ENCODE measurements at regions not wholly inside any gene's neighbourhood (a gene's known extent, or its start where the extent isn't known, plus 50 kb on each side); places are given as distances from the start of the nearest gene placed in this dataset.

- DNase-seq, result no peak
Measured at GRCh38 chr11:128250482-128250881, 336.9 kb downstream of the ETS1 start.

DNA sequence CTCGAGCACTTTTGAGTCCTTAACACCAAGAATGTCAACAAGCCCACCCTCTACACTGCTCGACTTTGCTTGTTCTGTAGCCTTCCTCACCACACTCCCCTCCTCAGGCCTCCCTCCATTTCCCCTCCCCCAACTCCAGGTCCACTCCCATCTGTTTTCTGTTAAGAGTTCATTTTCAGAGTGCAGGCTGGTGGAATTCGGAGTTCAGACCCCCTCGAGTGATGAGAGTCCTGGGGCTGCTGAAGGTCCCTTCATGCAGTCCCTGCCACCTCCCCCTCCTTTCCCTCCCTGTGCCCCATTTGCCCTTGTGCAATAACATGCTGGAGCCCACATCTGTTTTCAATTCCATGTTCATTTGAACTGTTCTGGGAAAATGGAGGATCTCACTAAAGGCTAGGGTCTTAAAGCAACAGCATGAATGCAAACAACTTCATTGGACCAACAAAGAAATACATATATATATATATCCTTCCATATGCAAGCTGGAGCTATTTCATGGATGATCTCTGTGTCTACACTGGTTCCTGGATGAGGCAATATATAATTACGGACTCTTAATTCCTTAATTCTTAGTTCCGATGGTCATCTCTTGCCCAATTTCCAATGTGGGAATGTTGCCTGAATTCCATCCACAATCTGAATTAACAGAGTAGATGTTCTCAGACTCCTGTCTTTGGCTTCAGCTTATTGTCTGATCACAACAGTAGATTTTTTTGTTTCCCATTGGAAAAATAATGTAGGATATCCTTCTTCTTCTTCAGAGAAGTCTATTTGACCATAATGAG, 340.4 kb downstream of the ETS1 start:
- no peak for DNase-seq

DNA sequence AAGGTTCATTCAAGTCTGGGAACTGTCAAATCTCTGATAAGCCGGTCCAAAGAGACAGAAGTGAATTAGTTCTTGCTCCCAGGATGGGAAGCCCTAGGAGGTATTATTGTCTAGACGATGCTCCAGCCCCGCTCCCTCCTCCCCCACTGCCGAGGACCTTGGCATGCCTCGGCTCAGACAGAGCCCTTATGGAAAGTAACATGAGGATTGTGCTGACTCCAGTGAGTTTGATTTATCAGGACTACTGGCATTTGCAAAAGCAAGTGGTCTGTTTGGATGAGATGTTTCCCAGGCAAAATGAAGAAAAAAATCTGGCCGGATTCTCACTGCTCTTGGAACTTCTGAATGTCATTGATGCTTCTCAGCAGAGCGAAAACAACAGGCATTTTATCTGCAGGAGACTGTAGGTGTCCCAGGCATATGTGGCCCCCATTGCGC, 341.0 kb downstream of the ETS1 start:
- DNase-seq, result no peak

- no peak for DNase-seq
Measured at GRCh38 chr11:128244871-128245270, 342.5 kb downstream of the ETS1 start.

DNA sequence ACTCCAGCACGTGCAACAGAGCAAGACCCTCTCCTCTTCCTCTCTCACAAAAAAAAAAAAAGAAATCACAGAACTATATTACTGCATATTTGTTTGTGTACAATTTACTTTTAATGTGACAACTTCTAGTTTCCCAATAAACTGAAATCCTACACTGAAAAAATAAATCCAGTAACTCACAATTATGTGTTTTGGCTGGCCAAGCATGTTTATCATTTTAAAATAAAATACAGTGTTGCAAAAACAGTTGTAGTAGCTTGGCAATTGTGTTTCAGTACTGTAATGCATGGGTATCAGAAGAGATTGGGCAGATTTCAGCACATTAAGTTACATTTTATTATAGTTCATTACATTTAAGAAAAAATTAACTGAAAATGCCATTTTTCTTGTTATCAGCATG, 344.9 kb downstream of the ETS1 start:
- DNase-seq, result no peak

DNA sequence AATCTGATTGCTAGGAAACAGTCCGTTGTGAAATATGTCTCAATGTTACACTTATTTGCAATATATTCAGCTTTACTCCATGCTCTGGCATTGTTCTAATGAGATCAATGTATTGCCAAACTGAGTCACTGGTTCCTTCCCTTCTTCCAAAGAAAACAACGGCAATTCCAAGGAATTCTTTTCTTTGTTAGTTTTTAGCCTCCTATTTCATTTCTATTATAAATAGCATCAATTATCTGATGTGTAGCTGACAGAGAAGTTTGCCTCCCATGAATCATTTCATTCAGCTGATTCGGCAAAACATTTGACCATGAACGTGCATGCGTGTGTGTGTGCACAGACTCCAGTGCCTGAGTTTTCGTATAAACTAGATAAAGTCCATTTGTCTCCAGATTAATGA, 346.8 kb downstream of the ETS1 start:
- no peak for DNase-seq

DNA sequence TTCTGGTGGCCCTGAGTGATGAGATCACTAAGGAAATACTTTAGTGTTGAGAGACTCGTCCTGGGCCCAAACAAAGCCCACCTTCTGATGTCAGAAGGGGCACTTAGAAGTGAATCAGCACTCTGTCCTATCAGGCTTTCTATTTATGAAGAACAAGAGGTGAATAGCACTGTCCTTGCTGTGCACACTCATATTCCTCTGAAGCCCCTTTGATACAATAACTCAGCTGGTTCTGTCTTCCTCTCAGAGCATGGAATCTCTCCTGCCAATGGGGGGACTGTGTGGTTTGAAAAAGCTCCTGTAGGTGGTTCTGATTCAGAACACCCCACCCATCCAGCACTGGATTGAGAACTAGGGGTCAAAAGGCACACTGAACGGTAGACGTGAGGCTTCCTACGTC, 348.1 kb downstream of the ETS1 start:
- no peak for DNase-seq

- DNase-seq, result no peak
Measured at GRCh38 chr11:128238521-128239265, 348.7 kb downstream of the ETS1 start.

GRCh38 chr11:128236506-128237498, 350.6 kb downstream of the ETS1 start:
- DNase-seq, result no peak

DNA sequence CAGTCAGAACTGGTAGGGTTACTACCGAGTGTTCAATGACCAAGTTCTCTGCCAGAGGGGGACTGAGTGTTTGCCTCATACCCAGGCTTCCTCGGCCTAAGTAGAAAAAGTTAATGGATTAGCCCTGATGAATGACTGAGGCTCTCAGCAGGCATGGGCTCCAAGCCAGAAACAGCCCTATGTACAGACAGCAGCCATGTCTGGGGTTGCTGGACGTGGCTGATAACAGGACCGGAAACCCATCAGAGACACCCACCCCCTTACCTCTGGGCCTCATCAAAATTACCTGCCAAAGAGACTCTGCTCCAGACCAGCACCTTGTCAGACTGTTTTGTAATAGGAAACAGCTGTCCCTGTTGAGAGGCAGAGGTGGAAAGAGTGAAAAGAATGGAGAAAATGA, 351.4 kb downstream of the ETS1 start:
- no peak for DNase-seq

DNA sequence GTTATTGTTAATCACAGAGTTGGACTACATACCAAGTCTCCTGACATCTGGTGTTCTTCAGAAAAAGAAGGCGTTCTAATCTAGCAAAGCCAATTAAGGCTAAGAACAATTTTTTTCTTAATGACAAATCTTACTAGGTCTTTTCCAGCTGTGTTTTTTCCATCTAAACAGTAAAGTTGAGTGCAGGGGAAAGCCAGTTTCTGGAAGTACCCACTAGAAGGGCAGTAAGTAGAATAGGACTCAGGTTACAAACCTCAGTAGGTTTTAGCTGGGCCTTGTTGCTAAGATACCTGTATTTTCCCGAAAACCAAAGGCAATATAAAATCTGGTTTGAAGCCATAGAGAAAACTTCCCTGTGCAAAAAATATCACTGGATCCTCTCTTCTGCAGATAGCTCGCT, 351.9 kb downstream of the ETS1 start:
- no peak for DNase-seq

- DNase-seq, result peak; percentile 99
Measured at GRCh38 chr11:128234143-128234542, 353.2 kb downstream of the ETS1 start.

GRCh38 chr11:128232588-128232987, 354.8 kb downstream of the ETS1 start:
- no peak for DNase-seq

DNA sequence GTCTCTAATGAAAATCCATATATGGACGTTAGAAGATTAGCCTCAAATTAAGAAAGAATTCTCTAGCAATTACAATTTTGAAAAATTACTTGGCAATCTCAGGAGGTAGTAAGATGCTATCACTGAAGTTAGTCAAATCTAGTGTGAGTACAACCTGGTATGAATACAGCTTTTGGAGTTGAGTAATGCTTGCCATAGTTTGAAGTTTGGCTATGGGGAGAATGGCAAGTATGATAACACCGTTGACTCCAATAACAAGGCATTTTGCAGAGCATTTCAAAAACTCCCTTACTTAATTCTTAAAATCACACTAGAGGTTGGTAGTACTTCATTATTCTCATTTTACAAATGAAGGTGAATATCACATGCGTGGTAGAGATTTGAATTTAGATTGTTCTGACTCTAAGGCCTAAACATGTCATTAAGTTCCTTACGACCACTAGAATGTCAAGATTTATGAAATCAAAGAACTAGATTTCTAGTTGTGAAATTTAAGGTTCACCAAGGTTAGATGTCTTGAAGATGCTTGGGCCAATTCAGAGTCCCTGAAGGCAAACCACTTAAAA, 355.4 kb downstream of the ETS1 start:
- DNase-seq, result no peak

- no peak for DNase-seq
Measured at GRCh38 chr11:128227466-128227865, 359.9 kb downstream of the ETS1 start.

DNA sequence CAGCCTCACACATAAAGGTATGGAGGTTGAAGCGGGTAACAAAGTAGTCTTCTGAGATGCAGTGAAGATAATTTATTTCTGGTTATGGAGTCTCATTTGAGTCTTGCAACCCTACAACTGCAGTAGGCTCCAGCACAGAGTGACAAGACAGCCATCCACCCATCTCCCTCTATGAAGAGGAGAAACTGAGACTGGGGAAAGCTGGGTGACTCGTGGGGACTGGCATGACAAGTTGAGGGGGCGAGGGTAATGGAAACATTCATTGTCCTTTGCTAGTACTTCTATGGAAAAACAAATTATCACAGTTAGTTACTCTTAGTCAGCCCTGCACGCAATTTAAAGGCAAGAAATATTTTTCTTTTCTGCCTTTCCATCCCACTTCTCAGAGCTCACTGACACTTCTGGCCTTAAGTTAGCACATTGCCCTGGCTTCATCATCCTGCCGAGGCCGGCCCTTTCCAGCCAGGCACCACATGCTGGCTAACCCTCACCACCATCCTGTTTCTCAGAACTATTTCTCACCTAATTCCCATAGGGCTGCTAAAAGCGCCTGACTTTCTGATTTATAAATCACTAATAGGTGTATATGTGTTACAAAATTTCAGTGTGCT, 361.1 kb downstream of the ETS1 start:
- DNase-seq, result no peak

- DNase-seq, result no peak
Measured at GRCh38 chr11:128222245-128222884, 365.0 kb downstream of the ETS1 start.

DNA sequence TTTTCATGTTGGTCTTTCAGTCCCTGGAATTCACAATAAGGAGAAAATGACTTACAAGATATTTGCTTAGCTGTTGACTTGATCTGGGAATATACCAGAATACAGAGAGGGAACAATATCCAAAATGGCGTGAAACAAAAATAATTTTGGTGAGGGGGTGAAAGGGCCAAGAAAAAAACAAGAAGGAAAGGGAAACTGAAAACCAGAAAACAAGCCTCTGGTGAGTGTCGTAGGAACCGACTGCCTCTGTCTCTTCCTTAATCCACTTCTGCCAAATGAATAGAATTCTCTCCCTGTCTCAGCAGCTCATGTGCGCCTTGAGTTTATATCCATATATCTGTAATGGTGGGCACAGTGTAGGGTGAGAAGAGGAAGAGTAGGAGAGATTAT, 367.6 kb downstream of the ETS1 start:
- no peak for DNase-seq

- DNase-seq, result no peak
Measured at GRCh38 chr11:128216198-128216597, 371.2 kb downstream of the ETS1 start.

DNA sequence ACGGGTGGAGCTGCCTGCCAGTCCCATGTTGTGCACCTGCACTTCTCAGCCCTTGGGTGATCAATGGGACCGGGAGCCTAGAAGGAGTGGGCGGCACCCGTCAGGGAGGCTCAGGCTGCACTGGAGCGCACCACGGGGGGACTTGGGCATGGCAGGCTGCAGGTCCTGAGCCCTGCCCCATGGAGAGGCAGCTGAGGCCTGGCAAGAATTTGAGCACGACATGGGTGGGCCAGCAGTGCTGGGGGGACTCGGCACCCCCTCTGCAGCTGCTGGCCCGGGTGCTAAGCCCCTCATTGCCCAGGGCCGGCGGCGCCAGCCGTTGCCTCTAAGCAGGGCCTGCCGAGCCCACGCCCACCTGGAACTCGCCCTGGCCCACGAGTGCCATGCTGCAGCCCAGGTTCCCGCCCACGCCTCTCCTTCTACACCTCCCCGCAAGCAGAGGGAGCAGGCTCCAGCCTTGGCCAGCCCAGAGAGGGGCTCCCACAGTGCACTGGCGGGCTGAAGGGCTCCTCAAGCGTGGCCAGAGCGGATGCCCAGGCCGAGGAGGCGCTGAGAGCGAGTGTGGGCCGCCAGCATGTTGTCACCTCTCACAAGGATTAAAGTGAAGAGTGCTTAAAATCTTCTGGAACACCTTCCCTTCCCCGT, 372.0 kb downstream of the ETS1 start:
- DNase-seq, result no peak

DNA sequence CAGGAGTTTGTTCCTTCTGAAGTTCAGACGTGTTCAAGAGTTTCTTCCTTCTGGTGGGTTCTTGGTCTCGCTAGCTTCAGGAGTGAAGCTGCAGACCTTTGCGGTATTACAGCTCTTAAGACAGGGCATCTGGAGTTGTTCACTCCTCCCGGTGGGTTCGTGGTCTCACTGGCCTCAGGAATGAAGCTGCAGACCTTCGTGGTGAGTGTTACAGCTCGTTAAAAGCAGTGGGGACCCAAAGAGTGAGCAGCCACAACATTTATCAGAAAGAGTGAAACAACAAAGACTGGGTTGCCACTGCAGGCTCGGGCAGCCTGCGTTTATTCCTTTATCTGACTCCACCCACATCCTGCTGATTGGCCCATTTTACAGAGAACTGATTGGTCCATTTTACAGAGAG, 373.1 kb downstream of the ETS1 start:
- no peak for DNase-seq
